ENCODE measurements at regions not wholly inside any gene's neighbourhood (a gene's known extent, or its start where the extent isn't known, plus 50 kb on each side); places are given as distances from the start of the nearest gene placed in this dataset.

GRCh38 chr3:70829092-70829491 lies 516.7 kb upstream of the MDFIC2 start:
- TF ChIP-seq CTCF (IDR thresholded peaks at IDR 0.05; ENCODE audit: low read length) (no peak), EZH2 (IDR thresholded peaks at IDR 0.05; ENCODE audit: borderline replicate concordance, low read length) (no peak)

Data from OCI-LY1 (cell line).